ENCODE measurements at regions not wholly inside any gene's neighbourhood (a gene's known extent, or its start where the extent isn't known, plus 50 kb on each side); places are given as distances from the start of the nearest gene placed in this dataset.

DNA sequence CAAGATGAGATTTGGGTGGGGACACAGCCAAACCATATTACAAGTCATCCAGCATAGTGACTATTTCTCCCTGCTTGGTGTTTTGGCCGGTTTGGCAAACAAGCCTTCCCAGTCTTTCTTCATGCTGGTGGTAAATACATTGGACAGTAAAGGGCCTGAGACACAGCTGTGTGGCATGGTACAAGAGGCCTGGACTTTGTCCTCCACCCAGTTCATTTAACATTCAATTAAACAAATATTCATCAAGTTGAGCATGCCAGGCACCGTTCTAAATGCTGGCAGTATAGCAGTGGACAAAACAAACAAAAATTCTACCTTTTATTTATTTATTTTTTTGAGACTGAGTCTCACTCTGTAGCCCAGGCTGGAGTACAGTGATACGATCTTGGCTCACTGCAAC, 62.7 kb upstream of the SLC28A3 start:
- TF ChIP-seq CTCF (IDR thresholded peaks at IDR 0.05; ENCODE audit: borderline replicate concordance, extremely low read depth, low read length, poor library complexity, severe bottlenecking) (no peak), EZH2 (IDR thresholded peaks at IDR 0.05; ENCODE audit: borderline replicate concordance, low read depth, low read length, severe bottlenecking) (no peak)
